ENCODE measurements at regions not wholly inside any gene's neighbourhood (a gene's known extent, or its start where the extent isn't known, plus 50 kb on each side); places are given as distances from the start of the nearest gene placed in this dataset.

GRCh38 chr11:90700789-90701439 is 478.1 kb upstream of the CHORDC1 start:
- TF ChIP-seq CTCF (IDR thresholded peaks at IDR 0.05) (no peak), POLR2A (IDR thresholded peaks at IDR 0.05) (no peak)

All from body of pancreas (tissue), 4 donors.